H9 (cell line): ENCODE measurements at regions not wholly inside any gene's neighbourhood (a gene's known extent, or its start where the extent isn't known, plus 50 kb on each side); places are given as distances from the start of the nearest gene placed in this dataset.

ENCODE experiments used
- DNase-seq: peaks from one replicate; pipeline ENCODE4 v3.0.0-alpha.2; 2017
- H2AFZ ChIP-seq: one replicate; pipeline ENCODE4 v1.6.1; 2013; ENCODE audit warnings: mild to moderate bottlenecking, low read length, control low read depth, moderate library complexity
- H2AK5ac ChIP-seq: 2 replicates; pipeline ENCODE4 v1.6.1; 2013; ENCODE audit warnings: low read length, control low read depth, mixed read lengths; ENCODE audit not compliant: insufficient read length
- H2BK120ac ChIP-seq: one replicate; pipeline ENCODE4 v1.6.1; 2013; ENCODE audit warnings: low read depth, mild to moderate bottlenecking, low read length, control low read depth, inconsistent platforms; ENCODE audit not compliant: poor library complexity, severe bottlenecking
- H2BK12ac ChIP-seq: 2 replicates; pipeline ENCODE4 v1.6.1; 2013; ENCODE audit warnings: low read length, control low read depth, mixed read lengths, low read depth; ENCODE audit not compliant: insufficient read length
- H2BK15ac ChIP-seq: 2 replicates; pipeline ENCODE4 v1.6.1; 2013; ENCODE audit warnings: low read depth, low read length, control low read depth
- H2BK20ac ChIP-seq: one replicate; pipeline ENCODE4 v1.6.1; 2013; ENCODE audit warnings: low read depth, mild to moderate bottlenecking, low read length, control low read depth, inconsistent platforms; ENCODE audit not compliant: poor library complexity, severe bottlenecking
- H2BK5ac ChIP-seq: 2 replicates; pipeline ENCODE4 v1.6.1; 2013; ENCODE audit warnings: low read length, control low read depth, mixed read lengths; ENCODE audit not compliant: insufficient read length
- H3K14ac ChIP-seq: 2 replicates; pipeline ENCODE4 v1.6.1; 2013; ENCODE audit warnings: low read length, control low read depth; ENCODE audit not compliant: insufficient read depth
- H3K18ac ChIP-seq: 2 replicates; pipeline ENCODE4 v1.6.1; 2013; ENCODE audit warnings: low read depth, mild to moderate bottlenecking, mixed read lengths, low read length, control low read depth; ENCODE audit not compliant: insufficient read length
- H3K23ac ChIP-seq: 2 replicates; pipeline ENCODE4 v1.6.1; 2013; ENCODE audit warnings: low read length, control low read depth, mixed read lengths, low read depth; ENCODE audit not compliant: insufficient read length
- H3K23me2 ChIP-seq: 2 replicates; pipeline ENCODE4 v1.6.1; 2013; ENCODE audit warnings: low read depth, mild to moderate bottlenecking, mixed read lengths, low read length, control low read depth; ENCODE audit not compliant: insufficient read length, poor library complexity, severe bottlenecking
- H3K27ac ChIP-seq: 2 replicates; pipeline ENCODE4 v1.5.1; 2013; ENCODE audit warnings: low read length, control low read depth, mixed read lengths, low read depth; ENCODE audit not compliant: insufficient read length
- H3K27me3 ChIP-seq: 2 replicates; pipeline ENCODE4 v1.6.1; 2013; ENCODE audit warnings: low read length, control low read depth, inconsistent platforms; ENCODE audit not compliant: insufficient read depth
- H3K4ac ChIP-seq: 2 replicates; pipeline ENCODE4 v1.6.1; 2013; ENCODE audit warnings: low read depth, mild to moderate bottlenecking, control low read depth, inconsistent platforms, low read length, moderate library complexity
- H3K4me1 ChIP-seq: 2 replicates; pipeline ENCODE4 v1.6.1; 2013; ENCODE audit warnings: low read length, control low read depth, inconsistent platforms; ENCODE audit not compliant: insufficient read depth
- H3K4me2 ChIP-seq: 2 replicates; pipeline ENCODE4 v1.6.1; 2013; ENCODE audit warnings: low read length, control low read depth, mixed read lengths; ENCODE audit not compliant: insufficient read length, insufficient read depth
- H3K56ac ChIP-seq: 2 replicates; pipeline ENCODE4 v1.6.1; 2013; ENCODE audit warnings: low read depth, mild to moderate bottlenecking, mixed read lengths, low read length, control low read depth; ENCODE audit not compliant: insufficient read length
- H3K79me1 ChIP-seq: 2 replicates; pipeline ENCODE4 v1.6.1; 2013; ENCODE audit warnings: low read depth, mild to moderate bottlenecking, moderate library complexity, low read length, control low read depth, inconsistent platforms; ENCODE audit not compliant: insufficient read depth, poor library complexity, severe bottlenecking
- H3K79me2 ChIP-seq: 2 replicates; pipeline ENCODE4 v1.6.1; 2013; ENCODE audit warnings: low read length, control low read depth, inconsistent platforms; ENCODE audit not compliant: insufficient read depth
- H3K9ac ChIP-seq: 2 replicates; pipeline ENCODE4 v1.6.1; 2013; ENCODE audit warnings: low read length, control low read depth, mixed read lengths; ENCODE audit not compliant: insufficient read length; ENCODE audit errors: extremely low read depth
- H3K9me3 ChIP-seq: one replicate; pipeline ENCODE4 v1.6.1; 2013; ENCODE audit warnings: low read depth, low read length, inconsistent platforms; ENCODE audit not compliant: control insufficient read depth
- H3T11ph ChIP-seq: one replicate; pipeline ENCODE4 v1.6.1; 2013; ENCODE audit warnings: mild to moderate bottlenecking, low read length, control low read depth, inconsistent platforms
- H4K20me1 ChIP-seq: one replicate; pipeline ENCODE4 v1.6.1; 2013; ENCODE audit not compliant: control insufficient read depth, insufficient read length, insufficient read depth
- H4K5ac ChIP-seq: 2 replicates; pipeline ENCODE4 v1.6.1; 2013; ENCODE audit warnings: low read depth, mild to moderate bottlenecking, mixed read lengths, low read length, control low read depth; ENCODE audit not compliant: insufficient read length
- H4K8ac ChIP-seq: replicated peaks from 2 replicates; pipeline ENCODE4 v1.6.1; 2013; ENCODE audit warnings: low read length, control low read depth, mixed read lengths, low read depth; ENCODE audit not compliant: insufficient read length
- H4K91ac ChIP-seq: 2 replicates; pipeline ENCODE4 v1.6.1; 2013; ENCODE audit warnings: low read depth, mild to moderate bottlenecking, moderate library complexity, mixed read lengths, low read length, control low read depth; ENCODE audit not compliant: insufficient read length
- H3K27ac Mint-ChIP-seq, 3 experiments: 2 replicates in 2 of 3; 3 replicates in 1 of 3; pipeline ENCODE4 v1.8.0; 2020 to 2021; ENCODE audit warnings: mixed read lengths in 3 of 3, mild to moderate bottlenecking in 1 of 3, moderate library complexity in 1 of 3
- H3K27me3 Mint-ChIP-seq: 2 replicates; pipeline ENCODE4 v1.8.0; 2021; ENCODE audit warnings: low read depth, mild to moderate bottlenecking, moderate library complexity, mixed read lengths
- H3K36me3 Mint-ChIP-seq, 3 experiments: 2 replicates in 2 of 3; 3 replicates in 1 of 3; pipeline ENCODE4 v1.8.0; 2020 to 2021; ENCODE audit warnings: low read depth in 3 of 3, mixed read lengths in 3 of 3; ENCODE audit not compliant: insufficient read depth in 1 of 3
- H3K4me1 Mint-ChIP-seq, 2 experiments: 2 replicates each; pipeline ENCODE4 v1.8.0; 2020; ENCODE audit warnings: mixed read lengths in 2 of 2
- H3K4me3 Mint-ChIP-seq, 2 experiments: 2 replicates in 1 of 2; 3 replicates in 1 of 2; pipeline ENCODE4 v1.8.0; 2020 to 2021; ENCODE audit warnings: mild to moderate bottlenecking in 2 of 2, mixed read lengths in 2 of 2, moderate library complexity in 1 of 2
- H3K9me3 Mint-ChIP-seq, 2 experiments: 2 replicates in 1 of 2; 3 replicates in 1 of 2; pipeline ENCODE4 v1.8.0; 2020; ENCODE audit warnings: mild to moderate bottlenecking in 2 of 2, mixed read lengths in 2 of 2, moderate library complexity in 1 of 2
- CTCF ChIP-seq: fragments of 200-600 bp; sonication (generic); conservative IDR thresholded peaks from 3 replicates; pipeline ENCODE4 v1.8.0; 2021; ENCODE audit warnings: antibody characterized with exemption, mild to moderate bottlenecking
- WGBS: extraction: QIAGEN DNeasy Blood & Tissue Kit; methylation state at CpG from one replicate; pipeline ENCODE4 v1.1.7; 2013; ENCODE audit warnings: missing lambda C conversion rate, low lambda C conversion rate, mixed read lengths; ENCODE audit not compliant: insufficient read length; ENCODE audit errors: extremely low coverage; 5-methylcytosine and 5-hydroxymethylcytosine counted together

DNA sequence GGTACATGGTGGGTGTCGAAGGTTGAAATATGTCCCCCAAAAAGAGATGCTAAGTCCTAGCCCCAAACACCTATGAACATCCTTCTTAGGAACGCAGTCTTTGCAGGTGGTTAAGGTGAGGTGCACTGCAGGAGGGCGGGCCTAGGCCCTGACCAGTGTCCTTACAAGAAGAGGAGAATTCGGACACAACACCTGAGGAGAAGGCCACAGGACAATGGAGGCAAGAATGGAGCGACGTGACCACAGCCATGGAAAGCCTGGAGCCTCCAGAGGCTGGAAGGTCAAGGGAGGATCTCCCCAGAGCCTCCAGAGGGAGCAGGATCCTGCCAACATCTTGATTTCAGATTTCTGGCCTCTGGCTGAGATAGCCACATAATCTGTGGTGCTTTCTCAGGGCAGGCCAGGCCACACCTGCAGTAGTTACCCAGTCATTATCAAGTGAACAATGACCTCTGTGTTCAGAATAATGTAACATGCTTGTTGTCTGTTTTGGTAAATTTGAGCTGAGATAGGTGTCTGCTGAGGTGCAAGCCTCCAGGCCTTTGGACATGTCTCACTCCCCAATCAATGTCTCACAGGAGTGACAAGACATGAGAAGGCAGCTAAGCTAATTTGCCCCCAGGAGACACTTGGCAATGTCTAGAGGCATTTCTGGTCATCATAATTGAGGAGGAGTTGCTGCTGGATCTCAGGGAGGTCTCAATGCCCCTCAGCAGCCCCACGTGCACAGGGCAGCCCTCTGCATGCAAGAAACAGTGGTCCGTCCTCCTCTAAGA is 498.9 kb downstream of the BRD1 start:
- Histone ChIP-seq H3K9ac (no peak overlapping the region), H2BK20ac (no peak overlapping the region), H3K9me3 (no peaks in the 10 kb centered on the region), H2AFZ (no peak overlapping the region), H3K79me1 (no peaks in the 10 kb centered on the region), H2BK12ac (no peak overlapping the region), H2BK120ac (no peak overlapping the region), H3T11ph (no peak overlapping the region), H4K91ac (no peak overlapping the region), H4K5ac (no peak overlapping the region), H3K56ac (no peak overlapping the region), H3K4ac (no peak overlapping the region), H4K8ac (no peak overlapping the region), H3K27ac (no peak overlapping the region), H3K23me2 (no peaks in the 10 kb centered on the region), H2BK5ac (no peak overlapping the region), H3K4me1 (no peaks in the 10 kb centered on the region), H3K18ac (no peak overlapping the region), H3K14ac (no peak overlapping the region), H4K20me1 (no peaks in the 10 kb centered on the region), H2BK15ac (no peak overlapping the region), H3K23ac (no peak overlapping the region), H3K27me3 (no peaks in the 10 kb centered on the region), H2AK5ac (no peak overlapping the region), H3K79me2 (no peaks in the 10 kb centered on the region), H3K4me2 (no peak overlapping the region)
- TF ChIP-seq CTCF, result no peak
- peaks cover 28% of the 10 kb centered on the region for H3K27me3 Mint-ChIP-seq
- peaks cover 9 to 10% of the 10 kb centered on the region in 2 experiments; a peak in 4 of 5 replicates for H3K9me3 Mint-ChIP-seq
- no CpG with 5 or more reads among the region's 8 CpGs for WGBS
- H3K4me1 Mint-ChIP-seq, result no peaks in the 10 kb centered on the region
- H3K36me3 Mint-ChIP-seq, result peaks cover 0 to 6% (median 2%) of the 10 kb centered on the region in 3 experiments; a peak in 3 of 7 replicates
- peak overlapping the region in 1 of 3 experiments; percentile 52; a peak in 1 of 7 replicates for H3K27ac Mint-ChIP-seq
- no peak for DNase-seq
- no peak overlapping the region; a peak in 1 of 5 replicates for H3K4me3 Mint-ChIP-seq
